Transverse colon (tissue), 4 donors: ENCODE measurements at regions not wholly inside any gene's neighbourhood (a gene's known extent, or its start where the extent isn't known, plus 50 kb on each side); places are given as distances from the start of the nearest gene placed in this dataset.

Experiments
- CTCF ChIP-seq, 5 experiments: fragments of 200-600 bp in 3 of 5; fragments of 450-650 bp in 2 of 5; sonication (generic) in 3 of 5; IDR thresholded peaks; 1 replicate in 2 of 5; 2 replicates in 3 of 5; pipeline ENCODE4 v1.5.1; 2016 to 2017; ENCODE audit warnings: antibody characterized with exemption in 5 of 5, inconsistent platforms in 3 of 5, mild to moderate bottlenecking in 2 of 5, moderate library complexity in 1 of 5
- POLR2A ChIP-seq: fragments of 450-650 bp; IDR thresholded peaks from one replicate; pipeline ENCODE4 v1.6.1; 2016; ENCODE audit warnings: antibody characterized with exemption, mild to moderate bottlenecking, moderate library complexity
- POLR2AphosphoS5 ChIP-seq, 3 donors: sonication (generic); formaldehyde crosslinking; IDR thresholded peaks; one replicate each; pipeline ENCODE4 v1.6.1; 2016; ENCODE audit warnings: antibody characterized with exemption in 3 of 3

GRCh38 chr9:99412606-99413005 lies 190.5 kb downstream of the SEC61B start:
- TF ChIP-seq CTCF (IDR thresholded peaks at IDR 0.05) (no peak), POLR2AphosphoS5 (IDR thresholded peaks at IDR 0.05) (no peak), POLR2A (no peak)
